ENCODE measurements at regions not wholly inside any gene's neighbourhood (a gene's known extent, or its start where the extent isn't known, plus 50 kb on each side); places are given as distances from the start of the nearest gene placed in this dataset.

- H3K27ac ChIP-seq (ENCODE audit: low read length) = no peak overlapping the region
- H3K4me1 ChIP-seq (ENCODE audit: control insufficient read depth, insufficient read depth, low read length) = no peaks in the 10 kb centered on the region
- WGBS (ENCODE audit: insufficient coverage, insufficient read length) = no CpG with 5 or more reads among the region's 3 CpGs
- H3K9me3 ChIP-seq (ENCODE audit: control insufficient read depth, insufficient read depth, low read length) = no peaks in the 10 kb centered on the region
- H3K27me3 ChIP-seq (ENCODE audit: control insufficient read depth, insufficient read depth, low read length) = no peaks in the 10 kb centered on the region
- DNase-seq (ENCODE audit: low read depth, low spot score) = no peak
- H3K4me3 ChIP-seq (ENCODE audit: low read length) = no peak overlapping the region
- H3K36me3 ChIP-seq (ENCODE audit: control insufficient read depth, insufficient read depth, low read length) = no peaks in the 10 kb centered on the region
These were observed 184.0 kb downstream of the CAND1 start for GRCh38 chr12:67453191-67453590.

GRCh38 chr12:67455236-67455635 lies 186.1 kb downstream of the CAND1 start:
- no CpG with 5 or more reads among the region's 6 CpGs for WGBS (ENCODE audit: insufficient coverage, insufficient read length)
- H3K27me3 ChIP-seq (ENCODE audit: control insufficient read depth, insufficient read depth, low read length) = no peaks in the 10 kb centered on the region
- DNase-seq (ENCODE audit: low read depth, low spot score) = no peak
- H3K4me1 ChIP-seq (ENCODE audit: control insufficient read depth, insufficient read depth, low read length) = no peaks in the 10 kb centered on the region
- no peak overlapping the region for H3K4me3 ChIP-seq (ENCODE audit: low read length)
- no peak overlapping the region for H3K27ac ChIP-seq (ENCODE audit: low read length)
- H3K36me3 ChIP-seq (ENCODE audit: control insufficient read depth, insufficient read depth, low read length) = no peaks in the 10 kb centered on the region
- H3K9me3 ChIP-seq (ENCODE audit: control insufficient read depth, insufficient read depth, low read length) = no peaks in the 10 kb centered on the region

- Histone ChIP-seq H3K36me3 (ENCODE audit: control insufficient read depth, insufficient read depth, low read length) (no peaks in the 10 kb centered on the region), H3K4me3 (ENCODE audit: low read length) (no peak overlapping the region), H3K4me1 (ENCODE audit: control insufficient read depth, insufficient read depth, low read length) (no peaks in the 10 kb centered on the region), H3K27me3 (ENCODE audit: control insufficient read depth, insufficient read depth, low read length) (no peaks in the 10 kb centered on the region), H3K9me3 (ENCODE audit: control insufficient read depth, insufficient read depth, low read length) (no peaks in the 10 kb centered on the region), H3K27ac (ENCODE audit: low read length) (no peak overlapping the region)
- DNase-seq (ENCODE audit: low read depth, low spot score) = no peak
- no CpG with 5 or more reads among the region's 3 CpGs for WGBS (ENCODE audit: insufficient coverage, insufficient read length)
These were observed 187.3 kb downstream of the CAND1 start for GRCh38 chr12:67456431-67456901.

GRCh38 chr12:67457136-67457535 lies 188.0 kb downstream of the CAND1 start:
- Histone ChIP-seq H3K4me1 (ENCODE audit: control insufficient read depth, insufficient read depth, low read length) (no peaks in the 10 kb centered on the region), H3K27me3 (ENCODE audit: control insufficient read depth, insufficient read depth, low read length) (no peaks in the 10 kb centered on the region), H3K27ac (ENCODE audit: low read length) (no peak overlapping the region), H3K36me3 (ENCODE audit: control insufficient read depth, insufficient read depth, low read length) (no peaks in the 10 kb centered on the region), H3K9me3 (ENCODE audit: control insufficient read depth, insufficient read depth, low read length) (no peaks in the 10 kb centered on the region), H3K4me3 (ENCODE audit: low read length) (no peak overlapping the region)
- WGBS (ENCODE audit: insufficient coverage, insufficient read length) = no CpG with 5 or more reads among the region's 2 CpGs
- DNase-seq (ENCODE audit: low read depth, low spot score) = no peak

GRCh38 chr12:67457778-67458665 lies 188.9 kb downstream of the CAND1 start:
- no CpG with 5 or more reads among the region's 11 CpGs for WGBS (ENCODE audit: insufficient coverage, insufficient read length)
- Histone ChIP-seq H3K36me3 (ENCODE audit: control insufficient read depth, insufficient read depth, low read length) (no peaks in the 10 kb centered on the region), H3K9me3 (ENCODE audit: control insufficient read depth, insufficient read depth, low read length) (no peaks in the 10 kb centered on the region), H3K27me3 (ENCODE audit: control insufficient read depth, insufficient read depth, low read length) (no peaks in the 10 kb centered on the region), H3K4me1 (ENCODE audit: control insufficient read depth, insufficient read depth, low read length) (no peaks in the 10 kb centered on the region), H3K27ac (ENCODE audit: low read length) (no peak overlapping the region), H3K4me3 (ENCODE audit: low read length) (no peak overlapping the region)
- no peak for DNase-seq (ENCODE audit: low read depth, low spot score)

GRCh38 chr12:67459173-67459572 lies 189.4 kb upstream of the DYRK2 start:
- no CpG with 5 or more reads among the region's 1 CpG for WGBS (ENCODE audit: insufficient coverage, insufficient read length)
- DNase-seq (ENCODE audit: low read depth, low spot score) = no peak
- no peak overlapping the region for H3K27ac ChIP-seq (ENCODE audit: low read length)
- H3K4me3 ChIP-seq (ENCODE audit: low read length) = no peak overlapping the region
- H3K9me3 ChIP-seq (ENCODE audit: control insufficient read depth, insufficient read depth, low read length) = no peaks in the 10 kb centered on the region
- H3K27me3 ChIP-seq (ENCODE audit: control insufficient read depth, insufficient read depth, low read length) = no peaks in the 10 kb centered on the region
- H3K4me1 ChIP-seq (ENCODE audit: control insufficient read depth, insufficient read depth, low read length) = no peaks in the 10 kb centered on the region
- no peaks in the 10 kb centered on the region for H3K36me3 ChIP-seq (ENCODE audit: control insufficient read depth, insufficient read depth, low read length)

GRCh38 chr12:67459578-67459977 lies 189.0 kb upstream of the DYRK2 start:
- WGBS (ENCODE audit: insufficient coverage, insufficient read length) = no CpG with 5 or more reads among the region's 4 CpGs
- no peaks in the 10 kb centered on the region for H3K4me1 ChIP-seq (ENCODE audit: control insufficient read depth, insufficient read depth, low read length)
- no peaks in the 10 kb centered on the region for H3K27me3 ChIP-seq (ENCODE audit: control insufficient read depth, insufficient read depth, low read length)
- no peak overlapping the region for H3K27ac ChIP-seq (ENCODE audit: low read length)
- H3K9me3 ChIP-seq (ENCODE audit: control insufficient read depth, insufficient read depth, low read length) = no peaks in the 10 kb centered on the region
- H3K36me3 ChIP-seq (ENCODE audit: control insufficient read depth, insufficient read depth, low read length) = no peaks in the 10 kb centered on the region
- no peak for DNase-seq (ENCODE audit: low read depth, low spot score)
- H3K4me3 ChIP-seq (ENCODE audit: low read length) = no peak overlapping the region

GRCh38 chr12:67460388-67460787 lies 188.2 kb upstream of the DYRK2 start:
- Histone ChIP-seq H3K9me3 (ENCODE audit: control insufficient read depth, insufficient read depth, low read length) (no peaks in the 10 kb centered on the region), H3K4me3 (ENCODE audit: low read length) (no peak overlapping the region), H3K4me1 (ENCODE audit: control insufficient read depth, insufficient read depth, low read length) (no peaks in the 10 kb centered on the region), H3K36me3 (ENCODE audit: control insufficient read depth, insufficient read depth, low read length) (no peaks in the 10 kb centered on the region), H3K27ac (ENCODE audit: low read length) (no peak overlapping the region), H3K27me3 (ENCODE audit: control insufficient read depth, insufficient read depth, low read length) (no peaks in the 10 kb centered on the region)
- no peak for DNase-seq (ENCODE audit: low read depth, low spot score)
- no CpG with 5 or more reads among the region's 6 CpGs for WGBS (ENCODE audit: insufficient coverage, insufficient read length)

GRCh38 chr12:67468549-67469245 lies 179.8 kb upstream of the DYRK2 start:
- no peak for DNase-seq (ENCODE audit: low read depth, low spot score)
- H3K4me1 ChIP-seq (ENCODE audit: control insufficient read depth, insufficient read depth, low read length) = peaks cover 3% of the 10 kb centered on the region; the same call in 1 of the 2 replicates
- H3K4me3 ChIP-seq (ENCODE audit: low read length) = no peak overlapping the region
- no CpG with 5 or more reads among the region's 2 CpGs for WGBS (ENCODE audit: insufficient coverage, insufficient read length)
- H3K36me3 ChIP-seq (ENCODE audit: control insufficient read depth, insufficient read depth, low read length) = no peaks in the 10 kb centered on the region
- no peak overlapping the region for H3K27ac ChIP-seq (ENCODE audit: low read length)
- no peaks in the 10 kb centered on the region for H3K9me3 ChIP-seq (ENCODE audit: control insufficient read depth, insufficient read depth, low read length)
- H3K27me3 ChIP-seq (ENCODE audit: control insufficient read depth, insufficient read depth, low read length) = no peaks in the 10 kb centered on the region

- no peak overlapping the region for H3K27ac ChIP-seq (ENCODE audit: low read length)
- peaks cover 3% of the 10 kb centered on the region; the same call in 1 of the 2 replicates for H3K4me1 ChIP-seq (ENCODE audit: control insufficient read depth, insufficient read depth, low read length)
- H3K27me3 ChIP-seq (ENCODE audit: control insufficient read depth, insufficient read depth, low read length) = no peaks in the 10 kb centered on the region
- no peaks in the 10 kb centered on the region for H3K36me3 ChIP-seq (ENCODE audit: control insufficient read depth, insufficient read depth, low read length)
- no peak overlapping the region for H3K4me3 ChIP-seq (ENCODE audit: low read length)
- DNase-seq (ENCODE audit: low read depth, low spot score) = no peak
- H3K9me3 ChIP-seq (ENCODE audit: control insufficient read depth, insufficient read depth, low read length) = no peaks in the 10 kb centered on the region
- no CpG with 5 or more reads among the region's 2 CpGs for WGBS (ENCODE audit: insufficient coverage, insufficient read length)
These were observed 178.9 kb upstream of the DYRK2 start for GRCh38 chr12:67469666-67470065.
